ENCODE measurements at regions not wholly inside any gene's neighbourhood (a gene's known extent, or its start where the extent isn't known, plus 50 kb on each side); places are given as distances from the start of the nearest gene placed in this dataset.
"Not testable (repeated sequence)": the region's sequence is repeated elsewhere in the genome, so short reads cannot be mapped to it uniquely, and the experiment has no call there.

GRCh38 chr18:40160361-40160760 lies 1794.7 kb upstream of the PIK3C3 start:
- no peak overlapping the region for H3K27ac ChIP-seq (ENCODE audit: insufficient read depth in 1 of 2, low read depth in 1 of 2, low read length in 2 of 2, poor library complexity in 1 of 2, severe bottlenecking in 2 of 2)
- ChIA-PET CTCF (interaction anchor here (1.1 to 1.4 kb wide), 3 partner anchors 9 to 15 kb away, joined by 3 to 4 read pairs (median 3); no protein-coding TSS in a partner anchor), POLR2A (no interaction called here)
- DNase-seq, result no peak
- H3K4me3 ChIP-seq (ENCODE audit: control insufficient read depth in 1 of 7, extremely low read depth in 1 of 7, insufficient read depth in 4 of 7, low read depth in 2 of 7, low read length in 6 of 7), result no peak overlapping the region
- WGBS (ENCODE audit: insufficient coverage), result no CpG with 5 or more reads among the region's 2 CpGs
- H3K4me1 ChIP-seq (ENCODE audit: control extremely low read depth in 1 of 4, control insufficient read depth in 4 of 4, insufficient read depth in 4 of 4, low read length in 3 of 4), result no peaks in the 10 kb centered on the region
- H3K36me3 ChIP-seq (ENCODE audit: control insufficient read depth in 4 of 4, insufficient read depth in 4 of 4, low read length in 3 of 4), result no peaks in the 10 kb centered on the region
- H3K27me3 ChIP-seq (replicated peaks in 2 of 5; ENCODE audit: control insufficient read depth in 4 of 5, insufficient read depth in 5 of 5, low read length in 4 of 5), result no peaks in the 10 kb centered on the region
- H3K9me3 ChIP-seq (ENCODE audit: control extremely low read depth in 1 of 5, control insufficient read depth in 4 of 5, insufficient read depth in 2 of 5, low read depth in 1 of 5, low read length in 4 of 5), result no peaks in the 10 kb centered on the region

- DNase-seq, result peak; percentile 17 to 63 (median 52)
- WGBS (ENCODE audit: insufficient coverage), result 50% methylated on average over 4 of the region's 5 CpGs
- POLR2A ChIA-PET, result interaction anchor here (0.7 kb wide), 1 partner anchor 10 kb away, joined by 3 read pairs; no protein-coding TSS in a partner anchor
- Histone ChIP-seq H3K27me3 (replicated peaks in 2 of 5; ENCODE audit: control insufficient read depth in 4 of 5, insufficient read depth in 5 of 5, low read length in 4 of 5) (no peaks in the 10 kb centered on the region), H3K4me3 (ENCODE audit: control insufficient read depth in 1 of 7, extremely low read depth in 1 of 7, insufficient read depth in 4 of 7, low read depth in 2 of 7, low read length in 6 of 7) (no peak overlapping the region), H3K9me3 (ENCODE audit: control extremely low read depth in 1 of 5, control insufficient read depth in 4 of 5, insufficient read depth in 2 of 5, low read depth in 1 of 5, low read length in 4 of 5) (no peaks in the 10 kb centered on the region), H3K4me1 (ENCODE audit: control extremely low read depth in 1 of 4, control insufficient read depth in 4 of 4, insufficient read depth in 4 of 4, low read length in 3 of 4) (no peaks in the 10 kb centered on the region), H3K27ac (ENCODE audit: insufficient read depth in 1 of 2, low read depth in 1 of 2, low read length in 2 of 2, poor library complexity in 1 of 2, severe bottlenecking in 2 of 2) (no peak overlapping the region), H3K36me3 (ENCODE audit: control insufficient read depth in 4 of 4, insufficient read depth in 4 of 4, low read length in 3 of 4) (no peaks in the 10 kb centered on the region)
- CTCF ChIA-PET, result interaction anchor here (1.4 kb wide), 1 partner anchor 9 kb away, joined by 3 read pairs; no protein-coding TSS in a partner anchor
Measured at GRCh38 chr18:40159141-40160017, 1795.7 kb upstream of the PIK3C3 start.

GRCh38 chr18:40157120-40157519 lies 1797.9 kb upstream of the PIK3C3 start:
- Histone ChIP-seq H3K27me3 (replicated peaks in 2 of 5; ENCODE audit: control insufficient read depth in 4 of 5, insufficient read depth in 5 of 5, low read length in 4 of 5) (no peaks in the 10 kb centered on the region), H3K27ac (ENCODE audit: insufficient read depth in 1 of 2, low read depth in 1 of 2, low read length in 2 of 2, poor library complexity in 1 of 2, severe bottlenecking in 2 of 2) (no peak overlapping the region), H3K4me3 (ENCODE audit: control insufficient read depth in 1 of 7, extremely low read depth in 1 of 7, insufficient read depth in 4 of 7, low read depth in 2 of 7, low read length in 6 of 7) (no peak overlapping the region), H3K4me1 (ENCODE audit: control extremely low read depth in 1 of 4, control insufficient read depth in 4 of 4, insufficient read depth in 4 of 4, low read length in 3 of 4) (no peaks in the 10 kb centered on the region), H3K9me3 (ENCODE audit: control extremely low read depth in 1 of 5, control insufficient read depth in 4 of 5, insufficient read depth in 2 of 5, low read depth in 1 of 5, low read length in 4 of 5) (no peaks in the 10 kb centered on the region), H3K36me3 (ENCODE audit: control insufficient read depth in 4 of 4, insufficient read depth in 4 of 4, low read length in 3 of 4) (no peaks in the 10 kb centered on the region)
- ChIA-PET CTCF (no interaction called here), POLR2A (no interaction called here)
- DNase-seq, result no peak
- WGBS (ENCODE audit: insufficient coverage), result no CpG with 5 or more reads among the region's 7 CpGs

- Histone ChIP-seq H3K27ac (ENCODE audit: insufficient read depth in 1 of 2, low read depth in 1 of 2, low read length in 2 of 2, poor library complexity in 1 of 2, severe bottlenecking in 2 of 2) (no peak overlapping the region), H3K9me3 (ENCODE audit: control extremely low read depth in 1 of 5, control insufficient read depth in 4 of 5, insufficient read depth in 2 of 5, low read depth in 1 of 5, low read length in 4 of 5) (no peaks in the 10 kb centered on the region), H3K4me3 (ENCODE audit: control insufficient read depth in 1 of 7, extremely low read depth in 1 of 7, insufficient read depth in 4 of 7, low read depth in 2 of 7, low read length in 6 of 7) (no peak overlapping the region), H3K27me3 (replicated peaks in 2 of 5; ENCODE audit: control insufficient read depth in 4 of 5, insufficient read depth in 5 of 5, low read length in 4 of 5) (no peaks in the 10 kb centered on the region), H3K36me3 (ENCODE audit: control insufficient read depth in 4 of 4, insufficient read depth in 4 of 4, low read length in 3 of 4) (no peaks in the 10 kb centered on the region), H3K4me1 (ENCODE audit: control extremely low read depth in 1 of 4, control insufficient read depth in 4 of 4, insufficient read depth in 4 of 4, low read length in 3 of 4) (no peaks in the 10 kb centered on the region)
- ChIA-PET POLR2A (no interaction called here), CTCF (no interaction called here)
- no peak for DNase-seq
Measured at GRCh38 chr18:40152859-40153258, 1802.2 kb upstream of the PIK3C3 start.

GRCh38 chr18:40148960-40149359 lies 1806.1 kb upstream of the PIK3C3 start:
- ChIA-PET CTCF (no interaction called here), POLR2A (no interaction called here)
- no peak overlapping the region for H3K27ac ChIP-seq (ENCODE audit: insufficient read depth in 1 of 2, low read depth in 1 of 2, low read length in 2 of 2, poor library complexity in 1 of 2, severe bottlenecking in 2 of 2)
- H3K4me3 ChIP-seq (ENCODE audit: control insufficient read depth in 1 of 7, extremely low read depth in 1 of 7, insufficient read depth in 4 of 7, low read depth in 2 of 7, low read length in 6 of 7), result no peak overlapping the region
- no peaks in the 10 kb centered on the region for H3K36me3 ChIP-seq (ENCODE audit: control insufficient read depth in 4 of 4, insufficient read depth in 4 of 4, low read length in 3 of 4)
- WGBS (ENCODE audit: insufficient coverage), result 96% methylated on average over 3 of the region's 4 CpGs
- H3K4me1 ChIP-seq (ENCODE audit: control extremely low read depth in 1 of 4, control insufficient read depth in 4 of 4, insufficient read depth in 4 of 4, low read length in 3 of 4), result no peaks in the 10 kb centered on the region
- no peaks in the 10 kb centered on the region for H3K9me3 ChIP-seq (ENCODE audit: control extremely low read depth in 1 of 5, control insufficient read depth in 4 of 5, insufficient read depth in 2 of 5, low read depth in 1 of 5, low read length in 4 of 5)
- no peak for DNase-seq
- no peaks in the 10 kb centered on the region for H3K27me3 ChIP-seq (replicated peaks in 2 of 5; ENCODE audit: control insufficient read depth in 4 of 5, insufficient read depth in 5 of 5, low read length in 4 of 5)

- H3K27ac ChIP-seq (ENCODE audit: insufficient read depth in 1 of 2, low read depth in 1 of 2, low read length in 2 of 2, poor library complexity in 1 of 2, severe bottlenecking in 2 of 2), result no peak overlapping the region
- H3K9me3 ChIP-seq (ENCODE audit: control extremely low read depth in 1 of 5, control insufficient read depth in 4 of 5, insufficient read depth in 2 of 5, low read depth in 1 of 5, low read length in 4 of 5), result peaks cover 0 to 7% (median 0%) of the 10 kb centered on the region in 5 experiments
- CTCF ChIA-PET, result no interaction called here
- no peaks in the 10 kb centered on the region for H3K36me3 ChIP-seq (ENCODE audit: control insufficient read depth in 4 of 4, insufficient read depth in 4 of 4, low read length in 3 of 4)
- DNase-seq, result no peak
- POLR2A ChIA-PET, result no interaction called here
- WGBS (ENCODE audit: insufficient coverage), result 100% methylated on average over 1 of the region's 2 CpGs
- no peaks in the 10 kb centered on the region for H3K4me1 ChIP-seq (ENCODE audit: control extremely low read depth in 1 of 4, control insufficient read depth in 4 of 4, insufficient read depth in 4 of 4, low read length in 3 of 4)
- H3K27me3 ChIP-seq (replicated peaks in 2 of 5; ENCODE audit: control insufficient read depth in 4 of 5, insufficient read depth in 5 of 5, low read length in 4 of 5), result no peaks in the 10 kb centered on the region
- H3K4me3 ChIP-seq (ENCODE audit: control insufficient read depth in 1 of 7, extremely low read depth in 1 of 7, insufficient read depth in 4 of 7, low read depth in 2 of 7, low read length in 6 of 7), result no peak overlapping the region
Measured at GRCh38 chr18:40133253-40133652, 1821.8 kb upstream of the PIK3C3 start.

GRCh38 chr18:40132438-40132837 lies 1822.6 kb upstream of the PIK3C3 start:
- CTCF ChIA-PET; H3K27me3 ChIP-seq (replicated peaks in 2 of 5; ENCODE audit: control insufficient read depth in 4 of 5, insufficient read depth in 5 of 5, low read length in 4 of 5); H3K4me1 ChIP-seq (ENCODE audit: control extremely low read depth in 1 of 4, control insufficient read depth in 4 of 4, insufficient read depth in 4 of 4, low read length in 3 of 4); H3K9me3 ChIP-seq (ENCODE audit: control extremely low read depth in 1 of 5, control insufficient read depth in 4 of 5, insufficient read depth in 2 of 5, low read depth in 1 of 5, low read length in 4 of 5); POLR2A ChIA-PET; H3K27ac ChIP-seq (ENCODE audit: insufficient read depth in 1 of 2, low read depth in 1 of 2, low read length in 2 of 2, poor library complexity in 1 of 2, severe bottlenecking in 2 of 2); H3K36me3 ChIP-seq (ENCODE audit: control insufficient read depth in 4 of 4, insufficient read depth in 4 of 4, low read length in 3 of 4); H3K4me3 ChIP-seq (ENCODE audit: control insufficient read depth in 1 of 7, extremely low read depth in 1 of 7, insufficient read depth in 4 of 7, low read depth in 2 of 7, low read length in 6 of 7); DNase-seq: not testable (repeated sequence)
- 100% methylated on average over 1 of the region's 4 CpGs for WGBS (ENCODE audit: insufficient coverage)
